IMR-90 (cell line): ENCODE measurements at regions not wholly inside any gene's neighbourhood (a gene's known extent, or its start where the extent isn't known, plus 50 kb on each side); places are given as distances from the start of the nearest gene placed in this dataset.

Source experiments
- ATAC-seq: fragments of 200-7000 bp; cut with Tn5 transposase; 2 replicates; pipeline ENCODE4 v1.9.1; 2020; ENCODE audit warnings: low read depth, mild to moderate bottlenecking, moderate library complexity
- BruUV-seq: library from RNA; stranded (reverse); fragments of 400-500 nt; replicated peaks from 2 replicates; lab custom pipeline; 2021; lab: Mats Ljungman, UMichigan
- CTCF ChIA-PET: fragments of 300-600 bp; formaldehyde crosslinking; extraction: SDS; loops from one replicate; lab custom pipeline; 2021; ENCODE audit warnings: antibody characterized with exemption; lab: Yijun Ruan, JAX
- POLR2A ChIA-PET: fragments of 300-600 bp; sonication (Branson Sonifier 250); formaldehyde crosslinking; loops from one replicate; lab custom pipeline; 2022; ENCODE audit warnings: antibody characterized with exemption; ENCODE audit not compliant: unreplicated experiment; lab: Charles Lee
- DNase-seq: peaks from one replicate; pipeline ENCODE4 v3.0.0; 2013
- H2AFZ ChIP-seq: replicated peaks from 2 replicates; pipeline ENCODE3; 2013; ENCODE audit warnings: low read length, mild to moderate bottlenecking; ENCODE audit not compliant: poor library complexity
- H2AK5ac ChIP-seq: 2 replicates; pipeline ENCODE4 v1.6.1; 2013; ENCODE audit warnings: low read depth, low read length, inconsistent platforms
- H2AK9ac ChIP-seq: replicated peaks from 2 replicates; pipeline ENCODE3; 2013; ENCODE audit warnings: mild to moderate bottlenecking, low read depth, low read length, moderate library complexity; ENCODE audit not compliant: poor library complexity
- H2BK120ac ChIP-seq: 2 replicates; pipeline ENCODE4 v1.6.1; 2013; ENCODE audit warnings: low read depth, low read length, inconsistent platforms
- H2BK15ac ChIP-seq: 3 replicates; pipeline ENCODE4 v1.6.1; 2013; ENCODE audit warnings: low read depth, low read length, inconsistent platforms
- H2BK20ac ChIP-seq: 2 replicates; pipeline ENCODE4 v1.6.1; 2013; ENCODE audit warnings: low read depth, mild to moderate bottlenecking, inconsistent platforms, low read length, moderate library complexity
- H2BK5ac ChIP-seq: 2 replicates; pipeline ENCODE4 v1.6.1; 2013; ENCODE audit warnings: mild to moderate bottlenecking, low read depth, low read length, inconsistent platforms; ENCODE audit not compliant: poor library complexity, severe bottlenecking
- H3K14ac ChIP-seq: replicated peaks from 2 replicates; pipeline ENCODE4 v1.6.1; 2013; ENCODE audit warnings: low read depth, low read length, inconsistent platforms
- H3K18ac ChIP-seq: 2 replicates; pipeline ENCODE4 v1.6.1; 2013; ENCODE audit warnings: low read depth, low read length, control low read depth
- H3K23ac ChIP-seq: 2 replicates; pipeline ENCODE4 v1.6.1; 2013; ENCODE audit warnings: low read depth, low read length, inconsistent platforms
- H3K27ac ChIP-seq: 2 replicates; pipeline ENCODE4 v1.5.1; 2013; ENCODE audit warnings: mild to moderate bottlenecking, control low read depth, low read length; ENCODE audit not compliant: insufficient read depth
- H3K27me3 ChIP-seq: 2 replicates; pipeline ENCODE4 v1.6.1; 2013; ENCODE audit warnings: low read length; ENCODE audit not compliant: control insufficient read depth, insufficient read depth
- H3K36me3 ChIP-seq: 2 replicates; pipeline ENCODE4 v1.6.1; 2013; ENCODE audit warnings: low read length, mixed read lengths; ENCODE audit not compliant: control insufficient read depth, insufficient read depth
- H3K4ac ChIP-seq: 2 replicates; pipeline ENCODE4 v1.6.1; 2013; ENCODE audit warnings: low read depth, low read length, inconsistent platforms
- H3K4me1 ChIP-seq: 2 replicates; pipeline ENCODE4 v1.6.1; 2013; ENCODE audit warnings: low read length, mixed read lengths; ENCODE audit not compliant: control insufficient read depth, insufficient read depth
- H3K4me2 ChIP-seq: 2 replicates; pipeline ENCODE4 v1.6.1; 2013; ENCODE audit warnings: low read depth, mild to moderate bottlenecking, control low read depth, low read length, moderate library complexity
- H3K4me3 ChIP-seq: 2 replicates; pipeline ENCODE4 v1.5.1; 2013; ENCODE audit warnings: low read depth, mild to moderate bottlenecking, control low read depth, low read length, moderate library complexity; ENCODE audit not compliant: insufficient read depth
- H3K56ac ChIP-seq: 2 replicates; pipeline ENCODE4 v1.6.1; 2013; ENCODE audit warnings: low read length, inconsistent platforms; ENCODE audit not compliant: insufficient read depth; ENCODE audit errors: extremely low read depth
- H3K79me1 ChIP-seq, 2 experiments: 2 replicates each; pipeline ENCODE4 v1.6.1; 2013; ENCODE audit warnings: low read length in 2 of 2, inconsistent platforms in 1 of 2, low read depth in 1 of 2
- H3K9ac ChIP-seq: 2 replicates; pipeline ENCODE4 v1.6.1; 2013; ENCODE audit warnings: low read depth, low read length, control low read depth
- H3K9me1 ChIP-seq: 2 replicates; pipeline ENCODE4 v1.6.1; 2013; ENCODE audit warnings: low read length, inconsistent platforms; ENCODE audit not compliant: insufficient read depth
- H3K9me3 ChIP-seq: 2 replicates; pipeline ENCODE4 v1.6.1; 2013; ENCODE audit warnings: low read length; ENCODE audit not compliant: control insufficient read depth, insufficient read depth
- H4K20me1 ChIP-seq: 2 replicates; pipeline ENCODE4 v1.6.1; 2013; ENCODE audit warnings: low read length, inconsistent platforms; ENCODE audit not compliant: insufficient read depth
- H4K5ac ChIP-seq: 2 replicates; pipeline ENCODE4 v1.6.1; 2013; ENCODE audit warnings: mild to moderate bottlenecking, low read depth, low read length, control low read depth
- H4K8ac ChIP-seq, 2 experiments: 2 replicates each; pipeline ENCODE4 v1.6.1; 2013; ENCODE audit warnings: low read depth in 2 of 2, low read length in 2 of 2, control low read depth in 1 of 2, inconsistent platforms in 1 of 2
- H4K91ac ChIP-seq: 2 replicates; pipeline ENCODE4 v1.6.1; 2013; ENCODE audit warnings: low read depth, low read length, inconsistent platforms; ENCODE audit not compliant: insufficient read depth
- CHD1 ChIP-seq: IDR thresholded peaks from 2 replicates; pipeline ENCODE4 v1.6.1; 2012; ENCODE audit warnings: low read depth, low read length, improper control_type of control experiment
- MAZ ChIP-seq: IDR thresholded peaks from 2 replicates; pipeline ENCODE4 v1.6.1; 2012; ENCODE audit warnings: low read depth, mild to moderate bottlenecking, low read length, improper control_type of control experiment, moderate library complexity, borderline replicate concordance
- RFX5 ChIP-seq: IDR thresholded peaks from 2 replicates; pipeline ENCODE4 v1.8.0; 2012; ENCODE audit warnings: low read depth, mild to moderate bottlenecking, low read length, moderate library complexity
- SMC3 ChIP-seq: fragments of 150-350 bp; IDR thresholded peaks from 2 replicates; pipeline ENCODE4 v1.6.1; 2016; ENCODE audit warnings: low read depth, mild to moderate bottlenecking, antibody characterized with exemption, low read length, moderate library complexity
- WGBS, 2 experiments: methylation state at CpG; one replicate each; pipeline versions ENCODE4 v1.1.5 to v1.1.7; 2013; ENCODE audit warnings: missing lambda C conversion rate in 2 of 2; ENCODE audit not compliant: insufficient read length in 1 of 2; ENCODE audit errors: extremely low coverage in 2 of 2; 5-methylcytosine and 5-hydroxymethylcytosine counted together
- dilution Hi-C: fragments of 300-500 bp; cut with HindIII; formaldehyde crosslinking; loops from one replicate; pipeline ENCODE4 v1.14.3; 2018; ENCODE audit warnings: low sequenced_read_pairs; ENCODE audit not compliant: unreplicated experiment
- in situ Hi-C: fragments of 300-500 bp; cut with MboI; formaldehyde crosslinking; loops from 3 replicates; pipeline ENCODE4 v1.14.3; 2019; ENCODE audit warnings: low sequenced_read_pairs, inconsistent platforms, mixed read lengths
- intact Hi-C: fragments of 100-400 bp; cut with micrococcal nuclease; formaldehyde crosslinking; loops from 2 replicates; pipeline ENCODE4 v1.10.0; 2022
- TF ChIP-seq, protein P1 (sequence below): conservative IDR thresholded peaks from 2 replicates; pipeline ENCODE4 v1.5.1; 2012; ENCODE audit warnings: mild to moderate bottlenecking, low read depth, low read length, improper control_type of control experiment

DNA sequence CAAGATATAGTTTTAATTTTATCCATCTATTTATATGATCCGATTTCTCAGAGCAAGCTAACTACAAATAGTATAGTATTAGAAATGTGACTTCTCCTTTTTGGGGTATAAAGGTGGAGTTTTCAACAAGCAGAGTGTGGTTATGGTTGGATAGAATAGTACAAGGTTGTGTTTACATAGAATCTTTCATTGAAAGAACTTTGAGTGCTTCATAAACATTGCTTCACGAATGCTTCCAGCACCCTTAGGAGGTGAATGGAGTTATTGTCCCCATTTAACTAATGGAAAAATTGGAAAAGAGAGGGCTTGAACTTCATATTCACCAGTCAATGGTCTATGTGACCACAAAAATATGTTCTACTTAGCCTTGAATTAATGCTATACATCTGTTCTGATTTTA lies 134.1 kb upstream of the CITED2 start:
- POLR2A ChIA-PET, result no interaction called here
- no peaks in the 10 kb centered on the region for H3K27me3 ChIP-seq
- H2BK5ac ChIP-seq, result no peak overlapping the region
- DNase-seq (no peak), ATAC-seq (no peak)
- in situ Hi-C loops (no loop called here), dilution Hi-C loops (no loop called here), intact Hi-C loops (no loop called here)
- no peaks in the 10 kb centered on the region for H3K9me3 ChIP-seq
- H3K4ac ChIP-seq, result no peak overlapping the region
- TF ChIP-seq CHD1 (no peak), MAZ (no peak), SMC3 (no peak), RFX5 (no peak)
- TF ChIP-seq, protein P1, sequence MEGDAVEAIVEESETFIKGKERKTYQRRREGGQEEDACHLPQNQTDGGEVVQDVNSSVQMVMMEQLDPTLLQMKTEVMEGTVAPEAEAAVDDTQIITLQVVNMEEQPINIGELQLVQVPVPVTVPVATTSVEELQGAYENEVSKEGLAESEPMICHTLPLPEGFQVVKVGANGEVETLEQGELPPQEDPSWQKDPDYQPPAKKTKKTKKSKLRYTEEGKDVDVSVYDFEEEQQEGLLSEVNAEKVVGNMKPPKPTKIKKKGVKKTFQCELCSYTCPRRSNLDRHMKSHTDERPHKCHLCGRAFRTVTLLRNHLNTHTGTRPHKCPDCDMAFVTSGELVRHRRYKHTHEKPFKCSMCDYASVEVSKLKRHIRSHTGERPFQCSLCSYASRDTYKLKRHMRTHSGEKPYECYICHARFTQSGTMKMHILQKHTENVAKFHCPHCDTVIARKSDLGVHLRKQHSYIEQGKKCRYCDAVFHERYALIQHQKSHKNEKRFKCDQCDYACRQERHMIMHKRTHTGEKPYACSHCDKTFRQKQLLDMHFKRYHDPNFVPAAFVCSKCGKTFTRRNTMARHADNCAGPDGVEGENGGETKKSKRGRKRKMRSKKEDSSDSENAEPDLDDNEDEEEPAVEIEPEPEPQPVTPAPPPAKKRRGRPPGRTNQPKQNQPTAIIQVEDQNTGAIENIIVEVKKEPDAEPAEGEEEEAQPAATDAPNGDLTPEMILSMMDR, result no peak
- no peak overlapping the region for H3K14ac ChIP-seq
- no peaks in the 10 kb centered on the region for H3K9me1 ChIP-seq
- no peak overlapping the region for H3K18ac ChIP-seq
- no peak overlapping the region for H3K4me3 ChIP-seq
- no peaks in the 10 kb centered on the region for H3K36me3 ChIP-seq
- H3K27ac ChIP-seq, result no peak overlapping the region
- H3K56ac ChIP-seq, result no peak overlapping the region
- no peak overlapping the region for H2AK5ac ChIP-seq
- BruUV-seq, result no TSS peak
- H2AFZ ChIP-seq, result no peak overlapping the region
- H4K91ac ChIP-seq, result no peak overlapping the region
- WGBS, 2 experiments, result no CpG with 5 or more reads among the region's 2 CpGs
- no peaks in the 10 kb centered on the region for H4K20me1 ChIP-seq
- no peaks in the 10 kb centered on the region for H3K4me1 ChIP-seq
- no peak overlapping the region for H3K4me2 ChIP-seq
- no peak overlapping the region for H3K9ac ChIP-seq
- H4K5ac ChIP-seq, result no peak overlapping the region
- no peaks in the 10 kb centered on the region for H3K79me1 ChIP-seq
- no peak overlapping the region for H4K8ac ChIP-seq
- CTCF ChIA-PET, result no interaction called here
- no peak overlapping the region for H3K23ac ChIP-seq
- no peak overlapping the region for H2AK9ac ChIP-seq
- no peak overlapping the region for H2BK120ac ChIP-seq
- no peak overlapping the region for H2BK15ac ChIP-seq
- no peak overlapping the region for H2BK20ac ChIP-seq
